GM12878 (cell line): ENCODE measurements at regions not wholly inside any gene's neighbourhood (a gene's known extent, or its start where the extent isn't known, plus 50 kb on each side); places are given as distances from the start of the nearest gene placed in this dataset.

ENCODE experiments used
- ATAC-seq: fragments of 200-7000 bp; cut with Tn5 transposase; 3 replicates; pipeline ENCODE4 v1.9.1; 2020; ENCODE audit warnings: mild to moderate bottlenecking, moderate library complexity
- BruUV-seq: library from RNA; stranded (reverse); fragments of 400-500 nt; replicated peaks from 2 replicates; lab custom pipeline; 2021; lab: Mats Ljungman, UMichigan
- CTCF ChIA-PET: fragments of 300-600 bp; sonication (Branson Sonifier 250); formaldehyde crosslinking; extraction: SDS; loops from one replicate; lab custom pipeline; 2021; ENCODE audit warnings: inconsistent platforms; lab: Yijun Ruan, JAX
- POLR2A ChIA-PET: fragments of 350-600 bp; formaldehyde crosslinking; extraction: SDS; loops from one replicate; lab custom pipeline; 2021; ENCODE audit warnings: inconsistent platforms; lab: Charles Lee
- RAD21 ChIA-PET: fragments of 300-600 bp; sonication (Branson Sonifier 250); formaldehyde crosslinking; loops from one replicate; lab custom pipeline; 2023; ENCODE audit warnings: antibody characterized with exemption; ENCODE audit not compliant: unreplicated experiment; lab: Charles Lee
- SMC1A ChIA-PET: fragments of 300-600 bp; sonication (Branson Sonifier 250); formaldehyde crosslinking; loops from one replicate; lab custom pipeline; 2023; ENCODE audit not compliant: unreplicated experiment, uncharacterized antibody; lab: Charles Lee
- DNase-seq: peaks from one replicate; pipeline ENCODE4 v3.0.0-alpha.2; 2011; ENCODE audit warnings: low read depth, low spot score
- FAIRE-seq: peaks from 3 replicates; lab custom pipeline; 2011; peaks lifted over from hg19 to GRCh38; lab: Jason Lieb, UNC
- H2AFZ ChIP-seq: 2 replicates; pipeline ENCODE4 v1.6.0; 2011; ENCODE audit warnings: low read depth, low read length, control low read depth; ENCODE audit not compliant: control insufficient read depth
- H3K27ac ChIP-seq: 2 replicates; pipeline ENCODE4 v1.5.1; 2011; ENCODE audit warnings: control low read depth; ENCODE audit not compliant: control insufficient read depth, insufficient read depth
- H3K27me3 ChIP-seq, 2 experiments: replicated peaks in 1 of 2; 2 replicates each; pipeline versions ENCODE4 v1.6.0 to v1.6.1; 2011; ENCODE audit warnings: low read length in 1 of 2; ENCODE audit not compliant: control insufficient read depth in 2 of 2, insufficient read depth in 2 of 2
- H3K36me3 ChIP-seq, 2 experiments: 2 replicates each; pipeline ENCODE4 v1.5.1; 2011; ENCODE audit warnings: low read length in 1 of 2; ENCODE audit not compliant: control insufficient read depth in 2 of 2, insufficient read depth in 2 of 2
- H3K4me1 ChIP-seq: 2 replicates; pipeline ENCODE4 v1.6.1; 2011; ENCODE audit warnings: mild to moderate bottlenecking, low read length, moderate library complexity, mixed read lengths; ENCODE audit not compliant: control insufficient read depth, insufficient read depth
- H3K4me2 ChIP-seq: 2 replicates; pipeline ENCODE4 v1.6.0; 2011; ENCODE audit warnings: control low read depth; ENCODE audit not compliant: control insufficient read depth, insufficient read depth
- H3K4me3 ChIP-seq: fragments of 200-600 bp; sonication (generic); 2 replicates; pipeline ENCODE4 v1.5.1; 2016
- H3K79me2 ChIP-seq: 2 replicates; pipeline ENCODE4 v1.6.0; 2011; ENCODE audit warnings: low read length; ENCODE audit not compliant: control insufficient read depth, insufficient read depth
- H3K9ac ChIP-seq: 2 replicates; pipeline ENCODE4 v1.8.0; 2011; ENCODE audit warnings: low read length, control low read depth, mixed read lengths; ENCODE audit not compliant: control insufficient read depth, insufficient read depth
- H3K9me3 ChIP-seq: replicated peaks from 3 replicates; pipeline ENCODE4 v1.5.1; 2011; ENCODE audit warnings: mild to moderate bottlenecking, low read length; ENCODE audit not compliant: control insufficient read depth, insufficient read depth
- H4K20me1 ChIP-seq: 2 replicates; pipeline ENCODE4 v1.6.0; 2011; ENCODE audit not compliant: control insufficient read depth, insufficient read depth
- CHD2 ChIP-seq: IDR thresholded peaks from 2 replicates; pipeline ENCODE4 v1.6.1; 2011; ENCODE audit warnings: low read depth, low read length, improper control_type of control experiment, borderline replicate concordance
- CHD4 ChIP-seq: fragments of 200-600 bp; sonication (generic); IDR thresholded peaks from 2 replicates; pipeline ENCODE4 v1.6.1; 2016; ENCODE audit warnings: mild to moderate bottlenecking
- E4F1 ChIP-seq: fragments of 450-650 bp; IDR thresholded peaks from 2 replicates; pipeline ENCODE4 v1.6.1; 2018; ENCODE audit warnings: borderline replicate concordance, mild to moderate bottlenecking; ENCODE audit not compliant: partially characterized antibody
- EGR1 ChIP-seq, 2 experiments: IDR thresholded peaks; 1 replicate in 1 of 2; 2 replicates in 1 of 2; pipeline ENCODE4 v1.6.1; 2011 to 2012; ENCODE audit warnings: low read depth in 2 of 2, low read length in 2 of 2, borderline replicate concordance in 1 of 2, mild to moderate bottlenecking in 1 of 2, moderate library complexity in 1 of 2
- IKZF2 ChIP-seq, 2 experiments: fragments of 450-650 bp; IDR thresholded peaks; 2 replicates each; pipeline ENCODE4 v1.6.1; 2017; ENCODE audit warnings: mild to moderate bottlenecking in 2 of 2, moderate library complexity in 2 of 2
- PAX8 ChIP-seq: fragments of 450-650 bp; IDR thresholded peaks from 2 replicates; pipeline ENCODE4 v1.6.1; 2017; ENCODE audit warnings: mild to moderate bottlenecking, moderate library complexity
- SREBF2 ChIP-seq: IDR thresholded peaks from 2 replicates; pipeline ENCODE4 v1.6.1; 2012; ENCODE audit warnings: mild to moderate bottlenecking, low read length
- TARDBP ChIP-seq: IDR thresholded peaks from 2 replicates; pipeline ENCODE4 v1.6.1; 2016; ENCODE audit warnings: borderline replicate concordance
- ZSCAN29 ChIP-seq: fragments of 450-650 bp; IDR thresholded peaks from 2 replicates; pipeline ENCODE4 v1.6.1; 2017; ENCODE audit warnings: mild to moderate bottlenecking, moderate library complexity
- WGBS: methylation state at CpG from one replicate; pipeline ENCODE4 v1.1.6; 2016; ENCODE audit warnings: low lambda C conversion rate; ENCODE audit not compliant: insufficient replicate concordance, insufficient coverage; ENCODE audit errors: missing lambda C conversion rate; 5-methylcytosine and 5-hydroxymethylcytosine counted together
- in situ Hi-C: fragments of 300-500 bp; cut with MboI; formaldehyde crosslinking; loops from 9 replicates; pipeline ENCODE4 v1.14.3; 2018; ENCODE audit warnings: mixed read lengths
- intact Hi-C: fragments of 100-400 bp; cut with micrococcal nuclease; formaldehyde crosslinking; loops from one replicate; pipeline ENCODE4 v1.14.2; 2022; ENCODE audit not compliant: unreplicated experiment
- TF ChIP-seq, protein P1 (sequence below): fragments of 450-650 bp; IDR thresholded peaks from 2 replicates; pipeline ENCODE4 v1.6.1; 2017; ENCODE audit warnings: mild to moderate bottlenecking, moderate library complexity
- TF ChIP-seq, protein P2 (sequence below): fragments of 150-350 bp; IDR thresholded peaks from 2 replicates; pipeline ENCODE4 v1.6.1; 2016; ENCODE audit warnings: low read depth, low read length
- TF ChIP-seq, protein P3 (sequence below): fragments of 450-650 bp; IDR thresholded peaks from 2 replicates; pipeline ENCODE4 v1.6.1; 2017; ENCODE audit warnings: low read depth, mild to moderate bottlenecking, moderate library complexity

DNA sequence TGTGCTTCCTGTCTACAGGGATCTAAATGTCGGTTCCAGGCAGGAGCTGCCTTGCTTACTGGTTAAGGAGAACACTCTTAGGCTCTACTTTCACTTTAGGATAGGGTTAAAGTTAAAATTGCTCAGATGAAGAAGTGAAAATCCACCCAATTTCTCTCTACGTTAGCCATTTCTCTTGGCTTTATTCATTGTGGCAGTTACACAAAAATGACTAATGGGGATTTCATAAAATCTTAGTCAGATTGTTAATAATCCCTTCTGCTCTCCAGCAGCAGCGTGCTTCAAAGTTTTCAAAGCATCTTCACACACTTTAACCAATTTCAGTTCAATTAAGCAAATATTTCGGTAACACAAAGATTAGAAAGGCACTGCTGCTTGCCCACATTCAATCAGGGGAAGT lies 58.4 kb upstream of the RCN1 start:
- H4K20me1 ChIP-seq, result no peaks in the 10 kb centered on the region
- RAD21 ChIA-PET, result interaction anchor here (1.0 to 1.4 kb wide), 5 partner anchors 14 to 925 kb away, joined by 3 to 4 read pairs (median 3); partner anchors contain the start of gene RCN1
- H3K4me3 ChIP-seq, result peak overlapping the region; percentile 9; the same call in 1 of the 2 replicates
- FAIRE-seq, result no peak
- in situ Hi-C loops, result no loop called here
- CTCF ChIA-PET, result interaction anchor here (1.4 to 2.5 kb wide), 2 partner anchors 24 to 26 kb away, joined by 3 to 10 read pairs; no protein-coding TSS in a partner anchor
- H3K27ac ChIP-seq, result peak overlapping the region; percentile 39; the same call in 1 of the 2 replicates
- no TSS peak for BruUV-seq
- POLR2A ChIA-PET, result interaction anchor here (1.1 kb wide), 1 partner anchor 58 kb away, joined by 4 read pairs; no protein-coding TSS in a partner anchor
- H3K79me2 ChIP-seq, result no peaks in the 10 kb centered on the region
- SMC1A ChIA-PET, result interaction anchor here (0.9 to 1.6 kb wide), 2 partner anchors 14 to 17 kb away, joined by 3 to 4 read pairs; no protein-coding TSS in a partner anchor
- no peaks in the 10 kb centered on the region for H3K36me3 ChIP-seq
- WGBS, result 0% methylated on average over 4 of the region's 4 CpGs
- H3K9ac ChIP-seq, result no peak overlapping the region
- ATAC-seq, result peak; percentile 88
- H2AFZ ChIP-seq, result no peak overlapping the region
- H3K4me2 ChIP-seq, result peak overlapping the region; percentile 33
- H3K9me3 ChIP-seq, result no peaks in the 10 kb centered on the region
- intact Hi-C loops, result no loop called here
- 0 out of 2 replicates have a peak, but pooled peaks cover 4% of the 10 kb centered on the region for H3K4me1 ChIP-seq
- peak; percentile 41 for DNase-seq
- H3K27me3 ChIP-seq, result no peaks in the 10 kb centered on the region
- TF ChIP-seq, protein P1, sequence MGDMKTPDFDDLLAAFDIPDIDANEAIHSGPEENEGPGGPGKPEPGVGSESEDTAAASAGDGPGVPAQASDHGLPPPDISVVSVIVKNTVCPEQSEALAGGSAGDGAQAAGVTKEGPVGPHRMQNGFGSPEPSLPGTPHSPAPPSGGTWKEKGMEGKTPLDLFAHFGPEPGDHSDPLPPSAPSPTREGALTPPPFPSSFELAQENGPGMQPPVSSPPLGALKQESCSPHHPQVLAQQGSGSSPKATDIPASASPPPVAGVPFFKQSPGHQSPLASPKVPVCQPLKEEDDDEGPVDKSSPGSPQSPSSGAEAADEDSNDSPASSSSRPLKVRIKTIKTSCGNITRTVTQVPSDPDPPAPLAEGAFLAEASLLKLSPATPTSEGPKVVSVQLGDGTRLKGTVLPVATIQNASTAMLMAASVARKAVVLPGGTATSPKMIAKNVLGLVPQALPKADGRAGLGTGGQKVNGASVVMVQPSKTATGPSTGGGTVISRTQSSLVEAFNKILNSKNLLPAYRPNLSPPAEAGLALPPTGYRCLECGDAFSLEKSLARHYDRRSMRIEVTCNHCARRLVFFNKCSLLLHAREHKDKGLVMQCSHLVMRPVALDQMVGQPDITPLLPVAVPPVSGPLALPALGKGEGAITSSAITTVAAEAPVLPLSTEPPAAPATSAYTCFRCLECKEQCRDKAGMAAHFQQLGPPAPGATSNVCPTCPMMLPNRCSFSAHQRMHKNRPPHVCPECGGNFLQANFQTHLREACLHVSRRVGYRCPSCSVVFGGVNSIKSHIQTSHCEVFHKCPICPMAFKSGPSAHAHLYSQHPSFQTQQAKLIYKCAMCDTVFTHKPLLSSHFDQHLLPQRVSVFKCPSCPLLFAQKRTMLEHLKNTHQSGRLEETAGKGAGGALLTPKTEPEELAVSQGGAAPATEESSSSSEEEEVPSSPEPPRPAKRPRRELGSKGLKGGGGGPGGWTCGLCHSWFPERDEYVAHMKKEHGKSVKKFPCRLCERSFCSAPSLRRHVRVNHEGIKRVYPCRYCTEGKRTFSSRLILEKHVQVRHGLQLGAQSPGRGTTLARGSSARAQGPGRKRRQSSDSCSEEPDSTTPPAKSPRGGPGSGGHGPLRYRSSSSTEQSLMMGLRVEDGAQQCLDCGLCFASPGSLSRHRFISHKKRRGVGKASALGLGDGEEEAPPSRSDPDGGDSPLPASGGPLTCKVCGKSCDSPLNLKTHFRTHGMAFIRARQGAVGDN, result no peak
- TF ChIP-seq EGR1 (IDR thresholded peaks at IDR 0.05; ENCODE audit: borderline replicate concordance in 1 of 2, low read depth in 2 of 2, low read length in 2 of 2), result no peak
- no peak for TF ChIP-seq CHD2
- no peak for TF ChIP-seq CHD4
- TF ChIP-seq PAX8, result no peak
- no peak for TF ChIP-seq TARDBP
- no peak for TF ChIP-seq SREBF2
- TF ChIP-seq, protein P2, sequence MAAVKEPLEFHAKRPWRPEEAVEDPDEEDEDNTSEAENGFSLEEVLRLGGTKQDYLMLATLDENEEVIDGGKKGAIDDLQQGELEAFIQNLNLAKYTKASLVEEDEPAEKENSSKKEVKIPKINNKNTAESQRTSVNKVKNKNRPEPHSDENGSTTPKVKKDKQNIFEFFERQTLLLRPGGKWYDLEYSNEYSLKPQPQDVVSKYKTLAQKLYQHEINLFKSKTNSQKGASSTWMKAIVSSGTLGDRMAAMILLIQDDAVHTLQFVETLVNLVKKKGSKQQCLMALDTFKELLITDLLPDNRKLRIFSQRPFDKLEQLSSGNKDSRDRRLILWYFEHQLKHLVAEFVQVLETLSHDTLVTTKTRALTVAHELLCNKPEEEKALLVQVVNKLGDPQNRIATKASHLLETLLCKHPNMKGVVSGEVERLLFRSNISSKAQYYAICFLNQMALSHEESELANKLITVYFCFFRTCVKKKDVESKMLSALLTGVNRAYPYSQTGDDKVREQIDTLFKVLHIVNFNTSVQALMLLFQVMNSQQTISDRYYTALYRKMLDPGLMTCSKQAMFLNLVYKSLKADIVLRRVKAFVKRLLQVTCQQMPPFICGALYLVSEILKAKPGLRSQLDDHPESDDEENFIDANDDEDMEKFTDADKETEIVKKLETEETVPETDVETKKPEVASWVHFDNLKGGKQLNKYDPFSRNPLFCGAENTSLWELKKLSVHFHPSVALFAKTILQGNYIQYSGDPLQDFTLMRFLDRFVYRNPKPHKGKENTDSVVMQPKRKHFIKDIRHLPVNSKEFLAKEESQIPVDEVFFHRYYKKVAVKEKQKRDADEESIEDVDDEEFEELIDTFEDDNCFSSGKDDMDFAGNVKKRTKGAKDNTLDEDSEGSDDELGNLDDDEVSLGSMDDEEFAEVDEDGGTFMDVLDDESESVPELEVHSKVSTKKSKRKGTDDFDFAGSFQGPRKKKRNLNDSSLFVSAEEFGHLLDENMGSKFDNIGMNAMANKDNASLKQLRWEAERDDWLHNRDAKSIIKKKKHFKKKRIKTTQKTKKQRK, result no peak
- TF ChIP-seq ZSCAN29, result no peak
- TF ChIP-seq, protein P3, sequence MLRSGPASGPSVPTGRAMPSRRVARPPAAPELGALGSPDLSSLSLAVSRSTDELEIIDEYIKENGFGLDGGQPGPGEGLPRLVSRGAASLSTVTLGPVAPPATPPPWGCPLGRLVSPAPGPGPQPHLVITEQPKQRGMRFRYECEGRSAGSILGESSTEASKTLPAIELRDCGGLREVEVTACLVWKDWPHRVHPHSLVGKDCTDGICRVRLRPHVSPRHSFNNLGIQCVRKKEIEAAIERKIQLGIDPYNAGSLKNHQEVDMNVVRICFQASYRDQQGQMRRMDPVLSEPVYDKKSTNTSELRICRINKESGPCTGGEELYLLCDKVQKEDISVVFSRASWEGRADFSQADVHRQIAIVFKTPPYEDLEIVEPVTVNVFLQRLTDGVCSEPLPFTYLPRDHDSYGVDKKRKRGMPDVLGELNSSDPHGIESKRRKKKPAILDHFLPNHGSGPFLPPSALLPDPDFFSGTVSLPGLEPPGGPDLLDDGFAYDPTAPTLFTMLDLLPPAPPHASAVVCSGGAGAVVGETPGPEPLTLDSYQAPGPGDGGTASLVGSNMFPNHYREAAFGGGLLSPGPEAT, result peak; percentile 74; the same call in 1 of the 2 replicates
- TF ChIP-seq IKZF2 (IDR thresholded peaks at IDR 0.05), result peak; percentile 38 to 66; a peak in 3 of 4 replicates
- TF ChIP-seq E4F1, result no peak
